PFSK-1 (cell line): ENCODE measurements at regions not wholly inside any gene's neighbourhood (a gene's known extent, or its start where the extent isn't known, plus 50 kb on each side); places are given as distances from the start of the nearest gene placed in this dataset.

Experiments
- FOXP2 ChIP-seq: optimal IDR thresholded peaks from 2 replicates; pipeline ENCODE3; 2011; ENCODE audit warnings: borderline replicate concordance, control low read depth, inconsistent platforms; ENCODE audit not compliant: insufficient read depth; ENCODE audit errors: extremely low read length, extremely low read depth
- POLR2AphosphoS5 ChIP-seq: IDR thresholded peaks from 2 replicates; pipeline ENCODE4 v1.6.1; 2012; ENCODE audit warnings: low read depth, mild to moderate bottlenecking, control low read depth, low read length, moderate library complexity
- REST ChIP-seq, 2 experiments: IDR thresholded peaks; 2 replicates each; pipeline versions ENCODE4 v1.6.1 to v1.8.0; 2011 to 2012; ENCODE audit warnings: low read depth in 2 of 2, low read length in 2 of 2, control low read depth in 1 of 2, inconsistent platforms in 1 of 2, mild to moderate bottlenecking in 1 of 2, moderate library complexity in 1 of 2; ENCODE audit not compliant: insufficient read depth in 1 of 2
- SIN3A ChIP-seq: IDR thresholded peaks from 2 replicates; pipeline ENCODE4 v1.6.1; 2012; ENCODE audit warnings: mild to moderate bottlenecking, low read length, moderate library complexity, borderline replicate concordance; ENCODE audit not compliant: insufficient read depth
- TAF1 ChIP-seq: IDR thresholded peaks from 2 replicates; pipeline ENCODE4 v1.6.1; 2012; ENCODE audit warnings: low read length, control low read depth, borderline replicate concordance; ENCODE audit not compliant: insufficient read depth

- no peak for TF ChIP-seq TAF1
- TF ChIP-seq REST (IDR thresholded peaks at IDR 0.05; ENCODE audit: insufficient read depth in 1 of 2, low read depth in 2 of 2, low read length in 2 of 2): no peak
Observed at GRCh38 chr11:134830312-134830711, 418.3 kb upstream of the B3GAT1 start.

- no peak for TF ChIP-seq REST (IDR thresholded peaks at IDR 0.05; ENCODE audit: insufficient read depth in 1 of 2, low read depth in 2 of 2, low read length in 2 of 2)
- no peak for TF ChIP-seq TAF1
- TF ChIP-seq SIN3A: no peak
- TF ChIP-seq FOXP2: no peak
- TF ChIP-seq POLR2AphosphoS5: no peak
Observed at GRCh38 chr11:134823970-134824369, 411.9 kb upstream of the B3GAT1 start.

GRCh38 chr11:134822897-134823296 is 410.9 kb upstream of the B3GAT1 start:
- TF ChIP-seq FOXP2 (no peak), POLR2AphosphoS5 (no peak), SIN3A (no peak), TAF1 (no peak), REST (IDR thresholded peaks at IDR 0.05; ENCODE audit: insufficient read depth in 1 of 2, low read depth in 2 of 2, low read length in 2 of 2) (no peak)

- TF ChIP-seq FOXP2: no peak
- TF ChIP-seq POLR2AphosphoS5: no peak
- TF ChIP-seq TAF1: no peak
- no peak for TF ChIP-seq REST (IDR thresholded peaks at IDR 0.05; ENCODE audit: insufficient read depth in 1 of 2, low read depth in 2 of 2, low read length in 2 of 2)
- no peak for TF ChIP-seq SIN3A
Observed at GRCh38 chr11:134821422-134821821, 409.4 kb upstream of the B3GAT1 start.

- no peak for TF ChIP-seq SIN3A
- TF ChIP-seq POLR2AphosphoS5: no peak
- TF ChIP-seq TAF1: no peak
- no peak for TF ChIP-seq REST (IDR thresholded peaks at IDR 0.05; ENCODE audit: insufficient read depth in 1 of 2, low read depth in 2 of 2, low read length in 2 of 2)
- TF ChIP-seq FOXP2: no peak
Observed at GRCh38 chr11:134819041-134819440, 407.0 kb upstream of the B3GAT1 start.
